ENCODE measurements at regions not wholly inside any gene's neighbourhood (a gene's known extent, or its start where the extent isn't known, plus 50 kb on each side); places are given as distances from the start of the nearest gene placed in this dataset.
A peak's percentile ranks its signal among the peaks of the same experiment; 100 is the strongest.

DNA sequence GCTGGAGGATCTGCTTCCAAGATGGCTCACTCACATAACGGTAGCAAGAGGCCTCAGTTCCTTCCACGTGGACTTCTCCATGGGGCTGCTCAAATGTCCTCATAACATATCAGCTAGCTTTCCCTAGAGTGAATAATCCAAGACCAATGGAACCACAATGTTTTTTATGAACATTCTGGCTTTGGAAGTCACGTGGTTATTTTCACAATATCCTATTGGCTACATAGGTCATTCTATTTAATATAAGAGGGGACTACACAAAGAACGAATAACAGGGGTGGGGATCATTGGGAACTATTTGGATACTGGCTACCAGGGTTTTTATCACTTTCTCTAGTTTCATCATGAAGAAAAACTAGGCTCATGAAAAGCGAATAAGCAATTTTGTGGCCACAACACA, 81.4 kb downstream of the ZNF622 start:
- Histone ChIP-seq H3K27me3 (no peaks in the 10 kb centered on the region), H3K4me3 (no peak overlapping the region), H3K36me3 (no peaks in the 10 kb centered on the region), H3K4me1 (no peaks in the 10 kb centered on the region), H3K27ac (no peak overlapping the region), H3K9me3 (no peaks in the 10 kb centered on the region)
- intact Hi-C loops (cut with DNase I) = no loop called here
- DNase-seq = peak in 1 of 4 donors; percentile 9
- no peak for ATAC-seq
- TF ChIP-seq, protein P1, sequence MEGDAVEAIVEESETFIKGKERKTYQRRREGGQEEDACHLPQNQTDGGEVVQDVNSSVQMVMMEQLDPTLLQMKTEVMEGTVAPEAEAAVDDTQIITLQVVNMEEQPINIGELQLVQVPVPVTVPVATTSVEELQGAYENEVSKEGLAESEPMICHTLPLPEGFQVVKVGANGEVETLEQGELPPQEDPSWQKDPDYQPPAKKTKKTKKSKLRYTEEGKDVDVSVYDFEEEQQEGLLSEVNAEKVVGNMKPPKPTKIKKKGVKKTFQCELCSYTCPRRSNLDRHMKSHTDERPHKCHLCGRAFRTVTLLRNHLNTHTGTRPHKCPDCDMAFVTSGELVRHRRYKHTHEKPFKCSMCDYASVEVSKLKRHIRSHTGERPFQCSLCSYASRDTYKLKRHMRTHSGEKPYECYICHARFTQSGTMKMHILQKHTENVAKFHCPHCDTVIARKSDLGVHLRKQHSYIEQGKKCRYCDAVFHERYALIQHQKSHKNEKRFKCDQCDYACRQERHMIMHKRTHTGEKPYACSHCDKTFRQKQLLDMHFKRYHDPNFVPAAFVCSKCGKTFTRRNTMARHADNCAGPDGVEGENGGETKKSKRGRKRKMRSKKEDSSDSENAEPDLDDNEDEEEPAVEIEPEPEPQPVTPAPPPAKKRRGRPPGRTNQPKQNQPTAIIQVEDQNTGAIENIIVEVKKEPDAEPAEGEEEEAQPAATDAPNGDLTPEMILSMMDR (IDR thresholded peaks at IDR 0.05) = no peak

DNA sequence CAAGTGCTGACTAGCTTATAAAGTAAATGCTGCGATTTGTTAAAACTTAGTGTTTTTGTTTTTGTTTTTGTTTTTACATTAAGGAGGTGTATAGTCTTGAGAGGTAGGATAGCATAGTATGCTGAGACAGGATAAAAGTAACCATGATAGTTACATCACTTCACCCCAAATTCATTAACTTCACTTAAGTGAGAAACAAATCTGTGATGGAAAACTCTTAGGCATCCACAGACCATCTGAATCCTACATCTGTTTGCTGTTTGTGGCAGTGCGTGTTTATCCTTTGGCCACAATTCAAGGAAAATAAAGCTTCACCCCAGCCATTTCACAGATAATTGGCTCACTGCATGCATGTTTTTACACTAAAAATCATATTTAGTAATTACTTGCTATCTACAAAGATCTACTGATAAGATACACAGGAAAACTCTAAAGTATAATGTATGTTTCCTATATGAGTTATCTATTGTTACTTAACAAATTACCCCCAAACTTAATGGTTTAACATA, 82.0 kb downstream of the ZNF622 start:
- no peaks in the 10 kb centered on the region for H3K9me3 ChIP-seq
- H3K4me3 ChIP-seq = no peak overlapping the region
- no peaks in the 10 kb centered on the region for H3K36me3 ChIP-seq
- no peaks in the 10 kb centered on the region for H3K4me1 ChIP-seq
- intact Hi-C loops (cut with DNase I) = no loop called here
- no peak for ATAC-seq
- DNase-seq = peak in 2 of 4 donors; percentile 30 to 36
- H3K27ac ChIP-seq = no peak overlapping the region
- TF ChIP-seq, protein P1 (IDR thresholded peaks at IDR 0.05) = no peak
- no peaks in the 10 kb centered on the region for H3K27me3 ChIP-seq

DNA sequence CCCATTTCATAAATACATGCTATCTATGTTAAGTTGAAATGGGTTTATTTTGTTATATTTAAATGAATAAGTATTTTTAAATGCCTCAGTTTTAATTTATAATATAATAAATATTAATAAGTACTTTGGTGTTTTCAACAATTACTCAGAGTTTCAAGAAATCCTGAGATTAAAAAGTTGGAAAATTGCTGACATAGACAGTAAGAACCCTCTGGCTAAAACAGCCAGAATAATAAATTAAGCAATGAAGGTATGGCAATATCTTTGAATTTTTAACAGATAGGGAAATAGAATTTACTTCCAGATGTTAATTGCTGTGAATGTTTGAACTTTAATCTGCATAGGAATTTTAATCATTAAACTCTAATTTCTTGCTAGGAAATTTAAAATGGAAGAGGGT, 83.6 kb downstream of the ZNF622 start:
- intact Hi-C loops (cut with DNase I) = no loop called here
- TF ChIP-seq, protein P1 (IDR thresholded peaks at IDR 0.05) = no peak
- H3K27ac ChIP-seq = no peak overlapping the region

DNA sequence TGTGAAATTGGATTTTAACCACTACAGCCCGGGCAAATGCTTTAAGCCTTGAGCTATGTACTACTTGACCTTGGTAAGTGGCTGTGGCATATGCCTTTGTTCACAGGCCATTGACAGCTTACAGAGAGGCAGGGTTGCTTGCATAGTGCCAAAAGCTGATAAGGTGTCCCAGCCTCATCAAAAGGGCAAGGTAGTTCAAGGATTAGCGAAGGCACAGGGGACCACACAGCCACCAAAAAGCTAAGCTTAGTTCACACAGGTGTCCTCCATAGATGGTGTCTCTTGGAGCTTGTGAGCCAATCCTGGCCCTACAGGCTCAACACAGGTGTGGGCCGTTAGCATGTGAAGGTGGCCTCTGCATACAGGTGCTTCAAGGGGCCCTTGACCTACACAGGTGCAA, 86.8 kb downstream of the ZNF622 start:
- DNase-seq = no peak
- Histone ChIP-seq H3K36me3 (no peaks in the 10 kb centered on the region), H3K27me3 (no peaks in the 10 kb centered on the region), H3K4me3 (no peak overlapping the region), H3K4me1 (no peaks in the 10 kb centered on the region), H3K27ac (no peak overlapping the region), H3K9me3 (no peaks in the 10 kb centered on the region)
- ATAC-seq = no peak
- TF ChIP-seq, protein P1 (IDR thresholded peaks at IDR 0.05) = no peak
- intact Hi-C loops (cut with DNase I) = no loop called here

More for the DNA sequence above, 83.6 kb downstream of the ZNF622 start:
- no peaks in the 10 kb centered on the region for H3K4me1 ChIP-seq
- no peaks in the 10 kb centered on the region for H3K9me3 ChIP-seq
- no peak for DNase-seq
- no peak for ATAC-seq
- H3K36me3 ChIP-seq = no peaks in the 10 kb centered on the region
- no peaks in the 10 kb centered on the region for H3K27me3 ChIP-seq
- no peak overlapping the region for H3K4me3 ChIP-seq

DNA sequence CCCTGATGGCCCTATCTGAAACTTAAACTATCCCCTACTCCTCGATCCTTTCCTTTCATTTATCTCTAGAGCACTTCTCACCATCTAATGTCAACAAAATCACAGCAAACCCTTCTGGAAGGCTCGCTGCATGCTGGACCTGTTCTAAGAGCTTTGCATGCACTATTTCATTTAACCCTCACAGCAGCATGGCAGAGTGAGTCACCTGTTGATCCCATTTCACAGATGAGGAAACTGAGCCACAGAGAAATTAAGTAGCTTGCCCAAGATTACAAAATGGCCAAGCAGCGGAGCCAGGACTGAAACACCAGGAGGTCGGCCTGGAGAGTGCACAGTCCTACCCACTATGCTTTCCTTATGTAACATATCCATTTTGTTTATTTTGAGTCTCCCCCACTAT, 93.1 kb downstream of the ZNF622 start:
- ATAC-seq (no peak), DNase-seq (no peak)
- TF ChIP-seq, protein P1 (IDR thresholded peaks at IDR 0.05) = no peak
- no peaks in the 10 kb centered on the region for H3K4me1 ChIP-seq
- no peaks in the 10 kb centered on the region for H3K27me3 ChIP-seq
- intact Hi-C loops (cut with DNase I) = no loop called here
- no peaks in the 10 kb centered on the region for H3K36me3 ChIP-seq
- H3K4me3 ChIP-seq = no peak overlapping the region
- no peaks in the 10 kb centered on the region for H3K9me3 ChIP-seq
- no peak overlapping the region for H3K27ac ChIP-seq
